WTC11 (cell line): ENCODE measurements at regions not wholly inside any gene's neighbourhood (a gene's known extent, or its start where the extent isn't known, plus 50 kb on each side); places are given as distances from the start of the nearest gene placed in this dataset.
"Not testable (repeated sequence)": the region's sequence is repeated elsewhere in the genome, so short reads cannot be mapped to it uniquely, and the experiment has no call there.

ENCODE experiments used
- CTCF ChIP-seq: fragments of 200-600 bp; IDR thresholded peaks from 2 replicates; pipeline ENCODE4 v1.8.0; 2022; ENCODE audit warnings: antibody characterized with exemption
- FOXJ3 ChIP-seq: sonication (generic); formaldehyde crosslinking; IDR thresholded peaks from 2 replicates; pipeline ENCODE4 v1.9.0; 2021; ENCODE audit warnings: missing genetic modification reagents, mild to moderate bottlenecking, borderline replicate concordance
- NFYB ChIP-seq: sonication (generic); formaldehyde crosslinking; conservative IDR thresholded peaks from 2 replicates; pipeline ENCODE4 v1.8.0; 2022; ENCODE audit warnings: low read depth, missing genetic modification reagents
- ZNF263 ChIP-seq: sonication (generic); formaldehyde crosslinking; IDR thresholded peaks from 2 replicates; pipeline ENCODE4 v1.8.1; 2022; ENCODE audit warnings: low read depth, mild to moderate bottlenecking, moderate library complexity, missing genetic modification reagents
- ZNF416 ChIP-seq: fragments of 250-450 bp; sonication (Bioruptor Pico); IDR thresholded peaks from 2 replicates; pipeline ENCODE4 v1.9.0; 2021; ENCODE audit warnings: mild to moderate bottlenecking, inconsistent platforms
- TF ChIP-seq, protein P1 (sequence below): sonication (generic); formaldehyde crosslinking; conservative IDR thresholded peaks from 2 replicates; pipeline ENCODE4 v1.8.1; 2022; ENCODE audit warnings: mild to moderate bottlenecking, missing genetic modification reagents

DNA sequence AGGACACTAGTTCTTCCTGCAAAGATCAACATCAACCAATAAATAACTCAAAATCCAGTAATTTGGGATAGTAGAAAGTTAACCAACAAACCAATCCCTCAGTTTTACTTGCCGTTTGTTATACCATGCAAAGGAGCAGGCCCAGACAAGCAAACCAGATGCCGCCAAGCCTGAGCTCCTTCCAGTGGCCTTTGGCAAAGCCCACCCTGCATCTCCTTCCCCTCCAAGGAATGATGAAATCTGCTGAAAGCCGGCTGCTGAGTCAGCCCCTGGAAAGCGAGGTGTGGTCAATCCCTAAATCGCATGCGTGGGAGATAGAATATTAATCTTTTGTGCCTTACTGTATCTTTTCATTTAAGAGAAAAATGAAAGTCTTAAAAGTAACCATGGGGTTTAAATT, 135.7 kb upstream of the VOPP1 start:
- TF ChIP-seq CTCF; ZNF263; NFYB; FOXJ3 (CRISPR knock-in tag); ZNF416 (CRISPR knock-in tag): not testable (repeated sequence)
- TF ChIP-seq, protein P1, sequence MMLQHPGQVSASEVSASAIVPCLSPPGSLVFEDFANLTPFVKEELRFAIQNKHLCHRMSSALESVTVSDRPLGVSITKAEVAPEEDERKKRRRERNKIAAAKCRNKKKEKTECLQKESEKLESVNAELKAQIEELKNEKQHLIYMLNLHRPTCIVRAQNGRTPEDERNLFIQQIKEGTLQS (CRISPR knock-in tag), result not testable (repeated sequence)
